Smooth muscle cell (in vitro differentiated cells): ENCODE measurements at regions not wholly inside any gene's neighbourhood (a gene's known extent, or its start where the extent isn't known, plus 50 kb on each side); places are given as distances from the start of the nearest gene placed in this dataset. TPM values are rescaled to one million over a fixed set of nuclear protein-coding genes. Genes with fewer than 3 reads are reported as not detected.

ENCODE experiments used
- DNase-seq: peaks from one replicate; lab custom pipeline; 2025; ENCODE audit not compliant: unreplicated experiment; lab: John Stamatoyannopoulos, UW
- H2AFZ ChIP-seq: fragments of 200-600 bp; sonication (generic); 2 replicates; pipeline ENCODE4 v1.6.0; 2016; ENCODE audit warnings: antibody characterized with exemption, low read depth, mild to moderate bottlenecking
- H3F3A ChIP-seq: fragments of 200-600 bp; sonication (generic); 2 replicates; pipeline ENCODE4 v1.6.0; 2017; ENCODE audit warnings: antibody characterized with exemption, low read depth
- H3K27ac ChIP-seq: fragments of 200-600 bp; sonication (generic); 2 replicates; pipeline ENCODE4 v1.5.1; 2016; ENCODE audit warnings: low read depth, mild to moderate bottlenecking
- H3K27me3 ChIP-seq: fragments of 200-600 bp; sonication (generic); 2 replicates; pipeline ENCODE4 v1.6.1; 2016; ENCODE audit warnings: low read depth, mild to moderate bottlenecking
- H3K36me3 ChIP-seq: fragments of 200-600 bp; sonication (generic); 2 replicates; pipeline ENCODE4 v1.5.1; 2016; ENCODE audit warnings: low read depth
- H3K4me1 ChIP-seq: fragments of 200-600 bp; sonication (generic); 2 replicates; pipeline ENCODE4 v1.5.1; 2016; ENCODE audit warnings: low read depth
- H3K4me2 ChIP-seq: fragments of 200-600 bp; sonication (generic); 2 replicates; pipeline ENCODE4 v1.6.0; 2016; ENCODE audit warnings: mild to moderate bottlenecking
- H3K4me3 ChIP-seq: fragments of 200-600 bp; sonication (generic); 2 replicates; pipeline ENCODE4 v1.5.1; 2016; ENCODE audit warnings: mild to moderate bottlenecking
- H3K79me2 ChIP-seq: fragments of 200-600 bp; sonication (generic); 2 replicates; pipeline ENCODE4 v1.6.0; 2016; ENCODE audit warnings: low read depth, mild to moderate bottlenecking
- H3K9ac ChIP-seq: fragments of 200-600 bp; sonication (generic); 2 replicates; pipeline ENCODE4 v1.6.0; 2016; ENCODE audit warnings: low read depth
- H3K9me3 ChIP-seq: fragments of 200-600 bp; sonication (generic); replicated peaks from 2 replicates; pipeline ENCODE4 v1.5.1; 2016; ENCODE audit warnings: low read depth
- H4K20me1 ChIP-seq: fragments of 200-600 bp; sonication (generic); 2 replicates; pipeline ENCODE4 v1.6.0; 2016; ENCODE audit warnings: low read depth
- WGBS: methylation state at CpG from one replicate; pipeline ENCODE4 v1.1.7; 2016; ENCODE audit warnings: low lambda C conversion rate; 5-methylcytosine and 5-hydroxymethylcytosine counted together
- small RNA-seq: library from RNA; depleted of rRNA; stranded (forward); fragments of <200 nt; gene quantifications from one replicate; pipeline ENCODE3, GENCODE V24; 2014
- TF ChIP-seq, protein P1 (sequence below): fragments of 200-600 bp; sonication (generic); IDR thresholded peaks from 2 replicates; pipeline ENCODE4 v1.5.1; 2017; ENCODE audit warnings: borderline replicate concordance, mild to moderate bottlenecking, antibody characterized with exemption; ENCODE audit not compliant: insufficient read depth, poor library complexity, severe bottlenecking

GRCh38 chr3:171516765-171517164, 56.6 kb upstream of the TNIK start:
- Histone ChIP-seq H4K20me1 (no peaks in the 10 kb centered on the region), H3K79me2 (no peaks in the 10 kb centered on the region), H3F3A (peaks cover 5% of the 10 kb centered on the region), H3K27ac (no peak overlapping the region), H3K4me1 (no peaks in the 10 kb centered on the region), H3K4me2 (no peak overlapping the region), H3K4me3 (no peak overlapping the region), H3K27me3 (no peaks in the 10 kb centered on the region), H2AFZ (no peak overlapping the region), H3K9ac (no peak overlapping the region), H3K9me3 (no peaks in the 10 kb centered on the region), H3K36me3 (no peaks in the 10 kb centered on the region)
- TF ChIP-seq, protein P1, sequence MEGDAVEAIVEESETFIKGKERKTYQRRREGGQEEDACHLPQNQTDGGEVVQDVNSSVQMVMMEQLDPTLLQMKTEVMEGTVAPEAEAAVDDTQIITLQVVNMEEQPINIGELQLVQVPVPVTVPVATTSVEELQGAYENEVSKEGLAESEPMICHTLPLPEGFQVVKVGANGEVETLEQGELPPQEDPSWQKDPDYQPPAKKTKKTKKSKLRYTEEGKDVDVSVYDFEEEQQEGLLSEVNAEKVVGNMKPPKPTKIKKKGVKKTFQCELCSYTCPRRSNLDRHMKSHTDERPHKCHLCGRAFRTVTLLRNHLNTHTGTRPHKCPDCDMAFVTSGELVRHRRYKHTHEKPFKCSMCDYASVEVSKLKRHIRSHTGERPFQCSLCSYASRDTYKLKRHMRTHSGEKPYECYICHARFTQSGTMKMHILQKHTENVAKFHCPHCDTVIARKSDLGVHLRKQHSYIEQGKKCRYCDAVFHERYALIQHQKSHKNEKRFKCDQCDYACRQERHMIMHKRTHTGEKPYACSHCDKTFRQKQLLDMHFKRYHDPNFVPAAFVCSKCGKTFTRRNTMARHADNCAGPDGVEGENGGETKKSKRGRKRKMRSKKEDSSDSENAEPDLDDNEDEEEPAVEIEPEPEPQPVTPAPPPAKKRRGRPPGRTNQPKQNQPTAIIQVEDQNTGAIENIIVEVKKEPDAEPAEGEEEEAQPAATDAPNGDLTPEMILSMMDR, result no peak
- DNase-seq, result no peak
- 32% methylated on average over 2 of the region's 2 CpGs for WGBS

DNA sequence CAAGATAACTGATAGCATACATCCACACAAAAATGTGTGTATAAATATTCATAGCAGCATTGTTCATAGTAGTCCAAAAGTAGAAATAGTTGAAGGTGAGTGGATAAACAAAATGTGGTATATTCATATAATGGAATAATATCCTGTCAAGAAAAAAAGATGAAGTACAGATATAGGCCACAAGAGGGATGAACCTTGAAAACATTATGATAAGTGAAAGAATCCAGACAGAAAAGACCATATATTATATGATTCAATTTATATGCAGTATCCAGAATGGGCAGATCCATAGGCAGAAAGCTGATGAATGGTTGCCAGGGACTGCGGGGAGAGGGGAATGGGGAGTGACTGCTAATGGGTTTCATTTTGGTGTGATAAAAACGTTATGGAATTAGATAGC, 54.3 kb upstream of the TNIK start:
- Histone ChIP-seq H3F3A (no peaks in the 10 kb centered on the region), H4K20me1 (no peaks in the 10 kb centered on the region), H3K36me3 (no peaks in the 10 kb centered on the region), H3K4me2 (no peak overlapping the region), H3K4me1 (no peaks in the 10 kb centered on the region), H2AFZ (no peak overlapping the region), H3K79me2 (no peaks in the 10 kb centered on the region), H3K4me3 (no peak overlapping the region), H3K9ac (no peak overlapping the region), H3K27me3 (no peaks in the 10 kb centered on the region), H3K9me3 (no peaks in the 10 kb centered on the region), H3K27ac (no peak overlapping the region)
- 90% methylated on average over 2 of the region's 2 CpGs for WGBS
- TF ChIP-seq, protein P1, result peak; percentile 23
- no peak for DNase-seq

DNA sequence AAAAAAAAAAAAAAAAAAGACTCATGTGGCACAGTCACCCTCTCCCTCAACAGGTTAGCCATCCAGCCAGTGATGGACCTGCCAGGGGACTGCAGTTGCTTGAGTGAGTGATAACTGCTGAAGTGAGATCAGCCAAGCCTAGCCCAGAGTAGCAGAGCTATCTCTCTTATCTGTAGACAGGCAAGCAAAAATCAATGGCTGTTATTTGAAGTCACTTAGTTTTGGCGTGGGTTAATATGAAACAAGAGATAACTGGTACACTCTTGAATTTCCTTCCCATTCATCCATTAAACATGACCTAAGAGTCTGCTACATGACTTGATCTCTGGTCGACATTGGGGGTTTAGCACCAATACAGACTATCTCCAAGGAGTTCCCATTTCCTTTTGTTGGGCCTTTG, 51.2 kb upstream of the TNIK start:
- Histone ChIP-seq H2AFZ (no peak overlapping the region), H3K4me2 (no peak overlapping the region), H3K4me1 (no peaks in the 10 kb centered on the region), H3K4me3 (no peak overlapping the region), H3F3A (no peaks in the 10 kb centered on the region), H3K79me2 (no peaks in the 10 kb centered on the region), H3K9me3 (no peaks in the 10 kb centered on the region), H3K27me3 (no peaks in the 10 kb centered on the region), H3K36me3 (no peaks in the 10 kb centered on the region), H3K9ac (no peak overlapping the region), H3K27ac (no peak overlapping the region), H4K20me1 (no peaks in the 10 kb centered on the region)
- TF ChIP-seq, protein P1, result no peak
- DNase-seq, result no peak
- 46% methylated on average over 2 of the region's 2 CpGs for WGBS

Small RNAs in the stretch of these regions (small RNA-seq; reads per million reads assigned to genes)
- not detected for gene AC008134.1
